Suprapubic skin (tissue), 4 donors: ENCODE measurements at regions not wholly inside any gene's neighbourhood (a gene's known extent, or its start where the extent isn't known, plus 50 kb on each side); places are given as distances from the start of the nearest gene placed in this dataset.

Experiments
- EP300 ChIP-seq: sonication (generic); formaldehyde crosslinking; IDR thresholded peaks from one replicate; pipeline ENCODE4 v1.6.1; 2017; ENCODE audit warnings: antibody characterized with exemption
- POLR2AphosphoS5 ChIP-seq, 3 donors: sonication (generic); formaldehyde crosslinking; IDR thresholded peaks; one replicate each; pipeline ENCODE4 v1.6.1; 2017; ENCODE audit warnings: antibody characterized with exemption in 3 of 3
- TF ChIP-seq, protein P1 (sequence below), 2 donors: fragments of 200-600 bp in 1 of 2; fragments of 450-650 bp in 1 of 2; sonication (generic) in 1 of 2; IDR thresholded peaks; one replicate each; pipeline ENCODE4 v1.5.1; 2016 to 2019; ENCODE audit warnings: antibody characterized with exemption in 2 of 2, mild to moderate bottlenecking in 1 of 2, moderate library complexity in 1 of 2

DNA sequence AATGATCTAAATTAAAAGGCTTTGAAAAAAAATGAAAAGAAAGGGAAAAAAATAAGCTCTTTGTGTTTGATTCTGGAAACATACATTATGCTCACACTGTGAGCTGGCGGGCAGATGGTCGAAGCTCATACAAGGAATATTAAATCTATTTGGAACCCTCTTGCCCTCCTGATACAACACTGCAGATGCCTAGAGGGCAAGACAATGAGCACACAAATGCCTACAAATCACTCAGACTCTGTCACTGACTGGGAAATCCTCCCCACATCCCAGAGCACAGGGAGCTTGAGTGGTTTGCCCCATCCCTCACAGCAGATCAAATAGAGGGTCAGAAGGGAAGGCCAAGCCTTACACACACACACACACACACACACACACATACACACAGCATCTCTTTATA is 320.4 kb downstream of the HNRNPD start:
- TF ChIP-seq, protein P1, sequence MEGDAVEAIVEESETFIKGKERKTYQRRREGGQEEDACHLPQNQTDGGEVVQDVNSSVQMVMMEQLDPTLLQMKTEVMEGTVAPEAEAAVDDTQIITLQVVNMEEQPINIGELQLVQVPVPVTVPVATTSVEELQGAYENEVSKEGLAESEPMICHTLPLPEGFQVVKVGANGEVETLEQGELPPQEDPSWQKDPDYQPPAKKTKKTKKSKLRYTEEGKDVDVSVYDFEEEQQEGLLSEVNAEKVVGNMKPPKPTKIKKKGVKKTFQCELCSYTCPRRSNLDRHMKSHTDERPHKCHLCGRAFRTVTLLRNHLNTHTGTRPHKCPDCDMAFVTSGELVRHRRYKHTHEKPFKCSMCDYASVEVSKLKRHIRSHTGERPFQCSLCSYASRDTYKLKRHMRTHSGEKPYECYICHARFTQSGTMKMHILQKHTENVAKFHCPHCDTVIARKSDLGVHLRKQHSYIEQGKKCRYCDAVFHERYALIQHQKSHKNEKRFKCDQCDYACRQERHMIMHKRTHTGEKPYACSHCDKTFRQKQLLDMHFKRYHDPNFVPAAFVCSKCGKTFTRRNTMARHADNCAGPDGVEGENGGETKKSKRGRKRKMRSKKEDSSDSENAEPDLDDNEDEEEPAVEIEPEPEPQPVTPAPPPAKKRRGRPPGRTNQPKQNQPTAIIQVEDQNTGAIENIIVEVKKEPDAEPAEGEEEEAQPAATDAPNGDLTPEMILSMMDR (IDR thresholded peaks at IDR 0.05), result no peak
- TF ChIP-seq EP300, result no peak
- no peak for TF ChIP-seq POLR2AphosphoS5 (IDR thresholded peaks at IDR 0.05)
